ENCODE measurements at regions not wholly inside any gene's neighbourhood (a gene's known extent, or its start where the extent isn't known, plus 50 kb on each side); places are given as distances from the start of the nearest gene placed in this dataset.

DNA sequence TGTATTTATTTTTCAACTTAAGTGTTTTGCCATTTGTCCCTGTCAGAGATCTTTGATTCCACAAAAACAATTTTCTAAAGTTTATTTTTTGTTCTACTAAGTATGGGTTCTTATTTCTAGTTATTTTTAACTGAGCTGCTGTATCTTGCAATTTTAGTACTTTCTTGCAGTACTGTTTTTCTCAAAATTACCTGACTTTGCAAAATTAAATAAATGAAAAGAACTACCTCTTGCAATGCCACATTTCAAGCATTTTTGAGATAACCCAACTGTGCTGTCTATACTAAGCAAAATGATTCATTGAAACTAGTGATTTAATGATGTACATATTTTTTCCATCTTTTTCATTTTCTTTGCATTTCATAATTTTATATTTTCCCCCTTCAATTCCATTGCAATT, 71.5 kb upstream of the ADGRL2 start:
- TF ChIP-seq EZH2phosphoT487 (IDR thresholded peaks at IDR 0.05; ENCODE audit: low read length), result no peak
- TF ChIP-seq, protein P1, sequence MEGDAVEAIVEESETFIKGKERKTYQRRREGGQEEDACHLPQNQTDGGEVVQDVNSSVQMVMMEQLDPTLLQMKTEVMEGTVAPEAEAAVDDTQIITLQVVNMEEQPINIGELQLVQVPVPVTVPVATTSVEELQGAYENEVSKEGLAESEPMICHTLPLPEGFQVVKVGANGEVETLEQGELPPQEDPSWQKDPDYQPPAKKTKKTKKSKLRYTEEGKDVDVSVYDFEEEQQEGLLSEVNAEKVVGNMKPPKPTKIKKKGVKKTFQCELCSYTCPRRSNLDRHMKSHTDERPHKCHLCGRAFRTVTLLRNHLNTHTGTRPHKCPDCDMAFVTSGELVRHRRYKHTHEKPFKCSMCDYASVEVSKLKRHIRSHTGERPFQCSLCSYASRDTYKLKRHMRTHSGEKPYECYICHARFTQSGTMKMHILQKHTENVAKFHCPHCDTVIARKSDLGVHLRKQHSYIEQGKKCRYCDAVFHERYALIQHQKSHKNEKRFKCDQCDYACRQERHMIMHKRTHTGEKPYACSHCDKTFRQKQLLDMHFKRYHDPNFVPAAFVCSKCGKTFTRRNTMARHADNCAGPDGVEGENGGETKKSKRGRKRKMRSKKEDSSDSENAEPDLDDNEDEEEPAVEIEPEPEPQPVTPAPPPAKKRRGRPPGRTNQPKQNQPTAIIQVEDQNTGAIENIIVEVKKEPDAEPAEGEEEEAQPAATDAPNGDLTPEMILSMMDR (IDR thresholded peaks at IDR 0.05; ENCODE audit: low read length), result no peak

All from MM.1S (cell line).